Activated CD8-positive, alpha-beta memory T cell treated with anti-CD3 and anti-CD28 coated beads, Interleukin-2, amount 50 U/mL, for 1 hour (primary cell): ENCODE measurements at regions not wholly inside any gene's neighbourhood (a gene's known extent, or its start where the extent isn't known, plus 50 kb on each side); places are given as distances from the start of the nearest gene placed in this dataset.
"Not testable (repeated sequence)": the region's sequence is repeated elsewhere in the genome, so short reads cannot be mapped to it uniquely, and the experiment has no call there.

Experiments used
- DNase-seq: peaks from one replicate; pipeline ENCODE4 v3.0.0-alpha.2; 2020; ENCODE audit errors: extremely low read depth

GRCh38 chr1:201637282-201638079 lies 98.6 kb downstream of the NAV1 start:
- no peak for DNase-seq

- DNase-seq = no peak
Observed at GRCh38 chr1:201639391-201639790, 100.5 kb downstream of the NAV1 start.

GRCh38 chr1:201639826-201640225 lies 100.9 kb downstream of the NAV1 start:
- DNase-seq = no peak

GRCh38 chr1:201640624-201641023 lies 101.7 kb downstream of the NAV1 start:
- no peak for DNase-seq

GRCh38 chr1:201641524-201642253 lies 102.8 kb downstream of the NAV1 start:
- no peak for DNase-seq

GRCh38 chr1:201643835-201644104 lies 104.8 kb downstream of the NAV1 start:
- DNase-seq = no peak

- DNase-seq = no peak
Observed at GRCh38 chr1:201644197-201644596, 105.3 kb downstream of the NAV1 start.

GRCh38 chr1:201645000-201645399 lies 106.1 kb downstream of the NAV1 start:
- DNase-seq = not testable (repeated sequence)

- DNase-seq = no peak
Observed at GRCh38 chr1:201645956-201646355, 107.0 kb downstream of the NAV1 start.

- DNase-seq = no peak
Observed at GRCh38 chr1:201646411-201647022, 107.6 kb downstream of the NAV1 start.

- DNase-seq = no peak
Observed at GRCh38 chr1:201647094-201647493, 108.2 kb downstream of the NAV1 start.

GRCh38 chr1:201647722-201648065 lies 108.8 kb downstream of the NAV1 start:
- DNase-seq = no peak

- no peak for DNase-seq
Observed at GRCh38 chr1:201648066-201648906, 109.4 kb downstream of the NAV1 start.

GRCh38 chr1:201648907-201649721 lies 110.2 kb downstream of the NAV1 start:
- DNase-seq = no peak

GRCh38 chr1:201649761-201650622 lies 111.1 kb downstream of the NAV1 start:
- DNase-seq = no peak

GRCh38 chr1:201650623-201650933 lies 111.7 kb downstream of the NAV1 start:
- no peak for DNase-seq

- no peak for DNase-seq
Observed at GRCh38 chr1:201652181-201652580, 113.3 kb downstream of the NAV1 start.

GRCh38 chr1:201653233-201653632 lies 114.3 kb downstream of the NAV1 start:
- no peak for DNase-seq

- DNase-seq = no peak
Observed at GRCh38 chr1:201653883-201654282, 115.0 kb downstream of the NAV1 start.

- no peak for DNase-seq
Observed at GRCh38 chr1:201655243-201655642, 116.3 kb downstream of the NAV1 start.

GRCh38 chr1:201655910-201656309 lies 117.0 kb downstream of the NAV1 start:
- DNase-seq = no peak
